Neural cell (in vitro differentiated cells): ENCODE measurements at regions not wholly inside any gene's neighbourhood (a gene's known extent, or its start where the extent isn't known, plus 50 kb on each side); places are given as distances from the start of the nearest gene placed in this dataset.

Source experiments
- CTCF ChIP-seq: fragments of 450-650 bp; IDR thresholded peaks from 2 replicates; pipeline ENCODE4 v1.5.1; 2014; ENCODE audit warnings: antibody characterized with exemption, mild to moderate bottlenecking, moderate library complexity; ENCODE audit not compliant: poor library complexity, severe bottlenecking
- EP300 ChIP-seq: fragments of 450-650 bp; conservative IDR thresholded peaks from 2 replicates; pipeline ENCODE4 v1.6.1; 2014; ENCODE audit warnings: antibody characterized with exemption, mild to moderate bottlenecking, moderate library complexity; ENCODE audit not compliant: poor library complexity, severe bottlenecking
- EZH2 ChIP-seq: fragments of 200-600, 300-800 bp; shearing (Covaris generic), sonication (generic); IDR thresholded peaks from 2 replicates; pipeline ENCODE4 v1.6.1; 2014; ENCODE audit warnings: antibody characterized with exemption, low read length, borderline replicate concordance, mild to moderate bottlenecking; ENCODE audit not compliant: insufficient read depth, poor library complexity, severe bottlenecking
- MXI1 ChIP-seq: fragments of 450-650 bp; conservative IDR thresholded peaks from 2 replicates; pipeline ENCODE4 v1.6.1; 2014; ENCODE audit warnings: antibody characterized with exemption, mild to moderate bottlenecking; ENCODE audit not compliant: poor library complexity, severe bottlenecking
- POLR2AphosphoS5 ChIP-seq: IDR thresholded peaks from 2 replicates; pipeline ENCODE4 v1.6.1; 2012
- RAD21 ChIP-seq: fragments of 450-650 bp; conservative IDR thresholded peaks from 2 replicates; pipeline ENCODE4 v1.6.1; 2014; ENCODE audit warnings: antibody characterized with exemption, mild to moderate bottlenecking, moderate library complexity
- REST ChIP-seq: IDR thresholded peaks from 2 replicates; pipeline ENCODE4 v1.6.1; 2012; ENCODE audit warnings: borderline replicate concordance
- SMC3 ChIP-seq: fragments of 450-650 bp; conservative IDR thresholded peaks from 2 replicates; pipeline ENCODE4 v1.6.1; 2014; ENCODE audit warnings: antibody characterized with exemption, mild to moderate bottlenecking, moderate library complexity; ENCODE audit not compliant: poor library complexity

GRCh38 chr10:28958468-28958867, 281.1 kb downstream of the BAMBI start:
- TF ChIP-seq REST (no peak), CTCF (no peak), MXI1 (no peak), SMC3 (no peak), POLR2AphosphoS5 (no peak), EZH2 (no peak), EP300 (no peak), RAD21 (no peak)
